PC-9 (cell line): ENCODE measurements at regions not wholly inside any gene's neighbourhood (a gene's known extent, or its start where the extent isn't known, plus 50 kb on each side); places are given as distances from the start of the nearest gene placed in this dataset.

Source experiments
- BruUV-seq: library from RNA; stranded (reverse); fragments of 400-500 nt; replicated peaks from 2 replicates; lab custom pipeline; 2021; lab: Mats Ljungman, UMichigan
- CTCF ChIA-PET: fragments of 300-600 bp; sonication (Branson Sonifier 250); formaldehyde crosslinking; loops from one replicate; lab custom pipeline; 2022; ENCODE audit warnings: antibody characterized with exemption; lab: Charles Lee
- POLR2A ChIA-PET: fragments of 300-600 bp; sonication (Branson Sonifier 250); formaldehyde crosslinking; loops from one replicate; lab custom pipeline; 2022; ENCODE audit warnings: antibody characterized with exemption; ENCODE audit not compliant: unreplicated experiment; lab: Charles Lee
- DNase-seq, 2 experiments: peaks; one replicate each; pipeline versions ENCODE4 v3.0.0 to v3.0.0-alpha.2; 2015 to 2022; ENCODE audit warnings: mixed read lengths in 1 of 2
- H2AFZ ChIP-seq: fragments of 200-600 bp; sonication (generic); 2 replicates; pipeline ENCODE4 v1.8.1; 2017; ENCODE audit warnings: antibody characterized with exemption
- H3F3A ChIP-seq: fragments of 200-600 bp; sonication (generic); 2 replicates; pipeline ENCODE4 v1.8.1; 2017; ENCODE audit warnings: antibody characterized with exemption, mild to moderate bottlenecking, low read depth; ENCODE audit not compliant: insufficient read depth
- H3K27ac ChIP-seq: fragments of 200-600 bp; sonication (generic); 2 replicates; pipeline ENCODE4 v1.6.1; 2016; ENCODE audit warnings: mixed run types
- H3K27me3 ChIP-seq: fragments of 200-600 bp; sonication (generic); 2 replicates; pipeline ENCODE4 v1.6.1; 2016; ENCODE audit warnings: low read depth, mixed run types; ENCODE audit not compliant: insufficient read depth
- H3K36me3 ChIP-seq: fragments of 200-600 bp; sonication (generic); 2 replicates; pipeline ENCODE4 v1.6.1; 2016; ENCODE audit warnings: low read depth, mixed run types
- H3K4me1 ChIP-seq: fragments of 200-600 bp; sonication (generic); replicated peaks from 2 replicates; pipeline ENCODE4 v1.6.1; 2016; ENCODE audit warnings: mixed run types; ENCODE audit not compliant: insufficient read depth
- H3K4me2 ChIP-seq: fragments of 200-600 bp; sonication (generic); 2 replicates; pipeline ENCODE4 v1.6.1; 2017; ENCODE audit warnings: mixed run types
- H3K4me3 ChIP-seq: fragments of 200-600 bp; sonication (generic); 2 replicates; pipeline ENCODE4 v1.6.1; 2016; ENCODE audit warnings: mixed run types
- H3K79me2 ChIP-seq: fragments of 200-600 bp; sonication (generic); 2 replicates; pipeline ENCODE4 v1.6.1; 2017; ENCODE audit warnings: low read depth, mixed run types
- H3K9me2 ChIP-seq: fragments of 200-600 bp; sonication (generic); 2 replicates; pipeline ENCODE4 v1.8.1; 2017; ENCODE audit warnings: mild to moderate bottlenecking; ENCODE audit not compliant: insufficient read depth
- H3K9me3 ChIP-seq: fragments of 200-600 bp; sonication (generic); 2 replicates; pipeline ENCODE4 v1.8.1; 2016; ENCODE audit warnings: low read depth; ENCODE audit not compliant: insufficient read depth
- H4K20me1 ChIP-seq: fragments of 200-600 bp; sonication (generic); 2 replicates; pipeline ENCODE4 v1.8.1; 2017; ENCODE audit not compliant: insufficient read depth
- CTCF ChIP-seq: fragments of 200-600 bp; sonication (generic); conservative IDR thresholded peaks from 2 replicates; pipeline ENCODE4 v1.6.1; 2017; ENCODE audit warnings: mixed run types, antibody characterized with exemption, mild to moderate bottlenecking, moderate library complexity
- EZH2 ChIP-seq: fragments of 200-600 bp; sonication (generic); IDR thresholded peaks from 2 replicates; pipeline ENCODE4 v1.8.0; 2017; ENCODE audit warnings: antibody characterized with exemption, low read depth
- intact Hi-C: fragments of 100-400 bp; cut with micrococcal nuclease; formaldehyde crosslinking; loops from one replicate; pipeline ENCODE4 v1.10.0; 2022; ENCODE audit not compliant: unreplicated experiment

DNA sequence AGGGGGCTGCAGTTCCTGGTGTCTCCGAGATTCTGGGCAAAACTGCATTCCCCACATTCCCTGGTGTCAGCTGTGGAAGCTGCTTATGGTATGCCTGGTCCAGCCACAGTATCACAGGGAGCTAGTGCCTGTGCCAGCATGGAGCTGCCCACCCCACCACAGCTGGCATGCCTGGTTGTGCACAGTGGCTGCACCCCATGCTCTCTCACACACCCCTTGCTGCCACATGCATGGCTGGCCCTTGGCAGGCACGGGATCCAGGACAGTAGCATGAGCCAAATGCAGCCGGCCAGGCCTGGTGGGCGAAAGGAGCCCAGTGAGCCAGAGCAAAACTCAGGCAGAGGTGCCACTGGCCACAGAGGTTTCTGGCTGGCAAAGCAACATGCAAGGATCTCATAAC is 418.0 kb upstream of the SPOCK3 start:
- Histone ChIP-seq H3K9me2 (no peaks in the 10 kb centered on the region; the same call in 1 of the 2 replicates), H3K4me1 (no peaks in the 10 kb centered on the region), H4K20me1 (no peaks in the 10 kb centered on the region), H3K9me3 (no peaks in the 10 kb centered on the region), H3K4me3 (no peak overlapping the region), H3K27ac (no peak overlapping the region), H2AFZ (no peak overlapping the region), H3K27me3 (no peaks in the 10 kb centered on the region), H3K4me2 (no peak overlapping the region), H3K36me3 (no peaks in the 10 kb centered on the region), H3K79me2 (no peaks in the 10 kb centered on the region), H3F3A (no peaks in the 10 kb centered on the region)
- no peak for DNase-seq
- BruUV-seq, result no TSS peak
- TF ChIP-seq EZH2 (no peak), CTCF (no peak)
- POLR2A ChIA-PET, result interaction anchor here (0.7 kb wide), 1 partner anchor 59 kb away, joined by 5 read pairs; no protein-coding TSS in a partner anchor
- intact Hi-C loops, result no loop called here
- CTCF ChIA-PET, result no interaction called here

DNA sequence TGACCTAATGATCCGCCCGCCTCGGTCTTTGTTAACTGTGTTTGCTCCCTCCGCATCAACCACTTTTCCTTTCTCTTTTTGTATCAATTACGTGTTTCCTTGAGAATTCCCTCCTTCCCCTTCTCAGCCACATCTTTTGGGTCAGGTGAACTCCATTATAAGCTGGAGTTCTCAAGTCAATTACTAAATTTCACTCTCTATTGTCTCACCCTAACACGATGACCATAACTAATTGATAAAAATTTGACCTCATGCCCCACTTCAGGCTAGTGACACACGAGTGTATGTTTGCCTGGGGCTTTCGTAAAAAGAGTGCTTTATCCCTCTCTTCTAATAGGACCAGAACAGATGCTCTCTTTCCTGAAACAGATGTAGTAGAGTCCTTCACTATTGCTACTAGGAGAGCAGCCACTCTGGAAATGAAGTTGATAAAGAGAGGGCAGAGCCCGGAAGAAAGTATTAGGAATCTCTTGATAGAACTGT is 403.6 kb upstream of the ANXA10 start:
- peak overlapping the region; percentile 14; the same call in 1 of the 2 replicates for H3K4me3 ChIP-seq
- H3K9me2 ChIP-seq, result no peaks in the 10 kb centered on the region
- no peaks in the 10 kb centered on the region for H3K36me3 ChIP-seq
- intact Hi-C loops, result no loop called here
- peak overlapping the region; percentile 30 for H3K4me2 ChIP-seq
- ChIA-PET POLR2A (interaction anchor here (0.6 to 0.7 kb wide), 2 partner anchors 238 to 915 kb away, joined by 4 to 20 read pairs; no protein-coding TSS in a partner anchor), CTCF (interaction anchor here (0.7 kb wide), 1 partner anchor 1899 kb away, joined by 3 read pairs; no protein-coding TSS in a partner anchor)
- no peaks in the 10 kb centered on the region for H3F3A ChIP-seq
- no peaks in the 10 kb centered on the region for H3K9me3 ChIP-seq
- no peak overlapping the region for H2AFZ ChIP-seq
- H3K27me3 ChIP-seq, result no peaks in the 10 kb centered on the region
- no peaks in the 10 kb centered on the region for H4K20me1 ChIP-seq
- no peak for DNase-seq
- H3K79me2 ChIP-seq, result no peaks in the 10 kb centered on the region
- TF ChIP-seq CTCF, result no peak
- no peak for TF ChIP-seq EZH2
- no TSS peak for BruUV-seq
- H3K27ac ChIP-seq, result no peak overlapping the region
- H3K4me1 ChIP-seq, result no peaks in the 10 kb centered on the region

DNA sequence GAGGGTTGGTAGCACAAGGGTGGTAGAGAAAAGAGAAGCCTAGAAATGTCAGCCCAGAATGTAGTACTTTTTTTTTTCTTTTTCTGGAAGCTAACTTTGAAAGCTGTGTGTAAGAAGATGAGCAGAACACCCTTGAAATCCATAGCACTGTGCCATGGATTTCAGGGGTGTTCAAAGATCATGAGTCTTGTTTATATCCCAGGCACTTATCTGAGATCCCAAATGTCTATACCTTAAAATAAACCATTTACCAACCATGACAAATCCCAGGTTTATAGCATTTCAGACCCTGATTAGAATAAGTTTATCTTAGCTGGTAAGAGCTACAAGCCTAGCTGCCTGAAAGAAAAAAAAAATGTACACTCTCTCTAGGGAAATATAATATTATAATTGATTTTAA is 389.9 kb upstream of the ANXA10 start:
- H3K36me3 ChIP-seq, result no peaks in the 10 kb centered on the region
- no TSS peak for BruUV-seq
- no peak overlapping the region for H3K4me3 ChIP-seq
- no peaks in the 10 kb centered on the region for H3F3A ChIP-seq
- DNase-seq, result no peak
- TF ChIP-seq EZH2, result no peak
- no peak for TF ChIP-seq CTCF
- no peaks in the 10 kb centered on the region for H4K20me1 ChIP-seq
- no peaks in the 10 kb centered on the region for H3K27me3 ChIP-seq
- H3K79me2 ChIP-seq, result no peaks in the 10 kb centered on the region
- no peaks in the 10 kb centered on the region for H3K9me2 ChIP-seq
- no peak overlapping the region for H2AFZ ChIP-seq
- no peak overlapping the region for H3K27ac ChIP-seq
- POLR2A ChIA-PET, result no interaction called here
- CTCF ChIA-PET, result no interaction called here
- intact Hi-C loops, result no loop called here
- no peaks in the 10 kb centered on the region for H3K4me1 ChIP-seq
- H3K4me2 ChIP-seq, result no peak overlapping the region
- H3K9me3 ChIP-seq, result no peaks in the 10 kb centered on the region
